Skin epidermis (tissue), 12 donors: ENCODE measurements at regions not wholly inside any gene's neighbourhood (a gene's known extent, or its start where the extent isn't known, plus 50 kb on each side); places are given as distances from the start of the nearest gene placed in this dataset.
A peak's percentile ranks its signal among the peaks of the same experiment; 100 is the strongest.

Experiments
- H3K27ac ChIP-seq, 21 experiments: fragments of 200-600 bp; sonication (generic) in 11 of 21; one replicate each; pipeline ENCODE4 v1.5.0; 2020; ENCODE audit warnings: mild to moderate bottlenecking in 3 of 21, inconsistent platforms in 2 of 21, moderate library complexity in 2 of 21
- H3K4me3 ChIP-seq, 7 experiments: fragments of 200-600 bp; sonication (generic) in 2 of 7; one replicate each; pipeline ENCODE4 v1.5.0; 2020; ENCODE audit warnings: inconsistent platforms in 2 of 7, mild to moderate bottlenecking in 2 of 7, moderate library complexity in 1 of 7

DNA sequence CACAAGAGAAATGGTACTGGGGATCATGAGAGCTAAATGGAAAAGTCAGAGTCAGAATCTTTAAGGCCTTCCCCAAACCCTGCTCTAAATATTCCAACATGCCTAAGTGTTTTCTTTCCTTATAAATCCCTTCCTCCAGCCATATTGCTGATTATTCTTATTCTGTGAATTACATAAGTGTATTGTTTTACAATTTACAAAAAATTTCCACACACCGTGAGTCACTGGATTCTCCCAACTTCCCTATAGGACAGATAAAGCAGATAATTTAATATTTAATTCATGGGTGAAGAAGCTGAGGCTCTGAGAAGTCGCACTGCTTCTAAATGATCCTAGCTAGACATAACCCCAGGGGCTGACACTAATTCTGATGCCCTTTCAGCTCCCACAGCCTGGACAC lies 243.3 kb upstream of the JUN start:
- Histone ChIP-seq H3K27ac (peak overlapping the region in 8 of 21 experiments; percentile 20 to 68 (median 38)), H3K4me3 (no peak overlapping the region)

DNA sequence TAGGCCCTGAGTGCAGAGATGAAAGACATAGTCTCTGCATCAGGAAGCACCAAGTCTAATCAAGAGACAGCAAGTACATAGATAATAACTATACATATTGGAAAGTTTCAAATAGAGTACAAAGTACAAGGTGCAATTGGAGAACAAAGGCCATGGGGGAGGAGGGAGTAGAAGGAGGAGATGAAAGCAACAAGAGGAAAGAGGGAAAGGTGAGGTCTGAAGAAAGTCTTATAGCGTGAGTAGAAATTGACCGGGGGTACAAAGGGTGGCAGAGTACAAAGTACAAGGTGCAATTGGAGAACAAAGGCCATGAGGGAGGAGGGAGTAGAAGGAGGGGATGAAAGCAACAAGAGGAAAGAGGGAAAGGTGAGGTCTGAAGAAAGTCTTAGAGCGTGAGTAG lies 244.2 kb upstream of the JUN start:
- Histone ChIP-seq H3K4me3 (no peak overlapping the region), H3K27ac (no peak overlapping the region)

DNA sequence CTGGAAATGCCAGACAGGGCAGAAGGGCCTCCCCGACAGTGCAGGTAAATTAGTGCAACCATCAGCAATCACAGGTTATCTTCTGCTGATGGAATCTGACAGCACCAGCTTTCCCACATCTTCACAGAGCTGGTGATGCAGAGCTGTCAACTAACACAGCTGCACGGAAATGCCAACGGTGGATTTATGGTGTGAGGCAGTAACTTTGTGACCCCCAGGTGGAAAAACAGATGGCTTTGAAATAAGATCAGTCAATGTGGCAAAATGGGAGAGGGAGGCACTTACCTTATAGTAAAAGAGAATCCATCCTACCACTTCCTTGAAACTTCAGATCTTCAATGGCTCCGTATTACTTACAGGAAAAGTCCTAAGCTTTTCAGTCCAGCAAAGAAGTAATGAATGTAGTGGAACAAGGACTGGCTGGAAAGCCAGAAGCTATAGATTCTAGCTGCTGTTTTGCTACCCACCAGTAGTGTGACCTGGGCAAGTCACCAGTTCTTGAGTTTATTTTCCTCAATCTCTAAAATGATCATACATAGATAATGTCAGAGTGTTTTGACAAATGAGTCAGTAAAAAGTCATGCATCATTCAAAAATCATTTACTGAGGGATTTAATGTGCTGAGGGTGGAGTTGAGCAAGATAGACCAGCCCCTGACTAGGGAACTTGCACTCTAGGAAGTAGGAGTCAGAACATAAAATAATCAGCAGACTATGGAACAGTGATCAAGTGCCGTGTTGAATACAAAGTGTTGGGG lies 245.7 kb upstream of the JUN start:
- Histone ChIP-seq H3K27ac (no peak overlapping the region), H3K4me3 (no peak overlapping the region)

DNA sequence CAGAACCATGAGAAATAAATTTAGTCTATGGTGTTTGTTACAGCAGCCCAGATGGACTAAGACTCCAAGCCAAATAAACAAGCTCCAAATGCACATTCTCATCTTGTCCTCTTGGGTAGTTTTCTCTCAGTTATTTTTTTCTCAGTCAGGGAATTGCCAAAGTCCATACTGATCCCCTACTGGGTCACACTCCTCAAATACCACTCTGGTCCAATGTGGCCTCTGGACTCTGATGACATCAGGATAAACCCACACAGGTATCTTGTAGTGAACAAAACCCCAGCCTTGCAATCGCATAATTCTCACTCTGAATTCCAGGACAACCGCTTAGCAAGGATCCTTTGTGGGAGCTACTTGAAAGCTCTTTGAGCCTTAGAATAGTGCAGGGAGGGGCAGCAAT lies 248.4 kb upstream of the JUN start:
- no peak overlapping the region for H3K4me3 ChIP-seq
- no peak overlapping the region for H3K27ac ChIP-seq

DNA sequence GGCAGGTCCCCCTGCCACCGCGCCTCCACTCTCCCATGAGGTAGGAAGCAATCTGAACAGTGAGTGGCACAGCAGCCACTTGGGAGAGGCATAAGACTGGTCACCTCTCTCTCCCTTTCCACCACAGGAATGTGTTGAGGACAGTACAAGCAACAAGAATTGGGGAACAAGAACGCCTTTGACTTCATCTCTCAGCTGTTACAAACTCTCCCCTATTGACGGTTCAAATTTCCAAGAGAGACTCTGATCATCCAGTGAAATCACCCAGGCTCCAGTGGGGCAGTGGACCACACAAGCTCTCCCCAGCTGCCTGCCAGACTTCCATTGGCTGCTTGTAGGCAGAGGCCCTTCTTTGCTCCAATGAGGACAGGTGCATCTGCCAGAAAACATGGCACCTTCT lies 249.9 kb upstream of the JUN start:
- Histone ChIP-seq H3K4me3 (no peak overlapping the region), H3K27ac (no peak overlapping the region)

DNA sequence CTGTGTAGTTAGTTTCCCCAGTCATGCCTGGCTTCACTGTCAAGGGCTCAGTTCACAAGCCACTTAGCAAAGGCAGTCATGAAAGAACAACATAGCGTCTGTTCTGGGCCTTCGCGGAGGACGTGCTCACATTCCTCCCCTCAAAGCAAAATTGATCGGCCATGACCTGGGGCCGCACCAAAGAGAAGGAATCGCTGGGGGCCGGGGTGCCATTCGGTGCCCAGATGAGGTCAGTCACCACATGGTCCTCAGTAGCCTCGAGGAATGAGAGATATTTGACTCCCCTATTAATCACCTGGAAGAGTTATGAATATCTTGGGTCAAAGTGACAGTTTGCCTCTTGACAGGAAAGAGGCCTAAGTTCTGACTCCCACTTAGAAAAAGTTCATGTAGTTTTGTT lies 251.1 kb upstream of the JUN start:
- Histone ChIP-seq H3K27ac (no peak overlapping the region), H3K4me3 (no peak overlapping the region)

DNA sequence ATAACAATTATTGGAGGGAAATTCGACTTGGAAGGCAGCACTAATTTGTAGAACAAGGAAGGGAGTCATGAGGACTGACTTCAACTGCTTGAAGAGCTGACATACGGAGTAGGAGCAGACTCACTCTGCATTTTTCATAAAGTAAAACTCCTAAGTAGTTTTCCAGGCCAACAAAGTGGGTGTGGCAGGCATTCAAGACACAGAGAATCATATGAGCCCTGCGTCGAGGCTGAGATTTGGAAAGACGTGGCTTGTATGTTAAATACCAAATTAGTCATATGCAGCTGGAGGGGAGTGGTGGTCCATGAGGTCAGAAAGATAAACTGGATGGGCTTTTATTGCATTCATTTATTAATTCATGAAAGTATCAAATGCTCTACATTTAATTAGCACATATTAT lies 255.7 kb upstream of the JUN start:
- H3K4me3 ChIP-seq = no peak overlapping the region
- no peak overlapping the region for H3K27ac ChIP-seq

DNA sequence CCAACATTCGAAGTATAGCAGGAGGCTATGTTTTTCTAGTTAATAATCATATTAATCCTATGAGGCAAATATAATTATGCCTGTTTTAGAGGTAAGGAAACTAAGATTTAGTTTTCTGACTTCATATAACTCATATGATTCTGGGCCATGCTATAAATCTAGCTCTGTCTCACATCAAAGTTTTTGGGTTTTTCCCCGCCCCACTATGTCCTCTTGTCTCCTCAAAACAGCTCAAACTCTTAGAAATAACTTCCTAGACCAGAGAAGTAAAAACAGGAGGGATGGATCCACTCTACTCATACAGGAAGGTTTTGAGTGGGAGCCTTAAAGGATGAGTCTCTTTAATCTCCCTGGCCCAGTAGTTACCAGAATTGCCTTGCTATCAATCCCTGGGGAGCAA lies 256.4 kb upstream of the FGGY start:
- peak overlapping the region in 1 of 21 experiments; percentile 29 for H3K27ac ChIP-seq

DNA sequence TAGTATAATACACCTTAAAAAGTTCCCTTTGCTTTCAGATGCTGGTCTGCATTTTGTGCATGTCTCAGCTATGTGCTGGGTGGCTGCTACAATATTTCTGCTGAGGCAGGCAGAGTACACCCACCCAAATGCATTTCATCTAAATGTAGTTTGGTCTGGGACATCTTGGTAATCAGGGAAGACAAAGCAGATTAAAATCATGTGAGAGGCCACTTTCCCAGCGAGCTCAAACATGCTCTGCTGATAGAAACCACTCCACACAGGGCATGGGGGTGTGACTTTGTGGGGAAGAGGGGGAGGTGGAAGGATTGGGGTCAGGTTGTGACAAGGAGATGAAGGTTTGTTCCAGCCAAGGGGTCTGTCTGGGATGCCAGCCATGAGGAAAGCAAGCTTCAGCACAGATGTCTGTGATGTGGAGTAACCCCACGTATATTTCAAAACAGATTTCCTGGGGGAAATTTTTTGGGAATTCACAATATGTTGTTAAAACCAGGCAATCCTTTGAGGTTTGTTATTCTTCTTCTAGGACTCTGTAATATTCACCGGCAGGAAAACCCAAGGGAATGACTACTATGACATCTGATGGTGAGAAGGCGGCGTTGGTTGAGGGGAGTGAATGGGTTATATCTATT lies 255.1 kb upstream of the FGGY start:
- Histone ChIP-seq H3K4me3 (no peak overlapping the region), H3K27ac (peak overlapping the region in 8 of 21 experiments; percentile 1 to 59 (median 29))

More for the DNA sequence above, 256.4 kb upstream of the FGGY start:
- H3K4me3 ChIP-seq = no peak overlapping the region

DNA sequence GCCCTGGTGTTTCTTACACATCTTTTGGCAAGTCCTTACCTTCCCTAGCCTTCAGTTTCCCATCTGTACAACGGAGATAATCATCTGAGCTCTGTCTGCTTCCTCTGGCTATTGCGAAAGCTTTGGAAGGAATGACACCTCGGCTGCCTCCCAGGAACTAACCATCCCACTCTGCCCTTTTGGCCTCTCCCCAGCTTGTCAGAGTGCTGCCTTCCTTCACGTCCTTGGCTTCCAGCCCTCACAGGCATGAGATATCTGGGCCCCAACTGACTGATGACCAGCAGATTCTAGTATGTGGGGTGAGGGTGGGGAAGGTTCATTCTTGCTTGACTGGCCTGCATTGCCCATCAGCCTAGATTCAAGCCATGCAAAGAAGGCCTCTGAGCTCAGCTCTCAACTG lies 253.1 kb upstream of the FGGY start:
- H3K4me3 ChIP-seq = no peak overlapping the region
- peak overlapping the region in 5 of 21 experiments; percentile 6 to 35 (median 16) for H3K27ac ChIP-seq

DNA sequence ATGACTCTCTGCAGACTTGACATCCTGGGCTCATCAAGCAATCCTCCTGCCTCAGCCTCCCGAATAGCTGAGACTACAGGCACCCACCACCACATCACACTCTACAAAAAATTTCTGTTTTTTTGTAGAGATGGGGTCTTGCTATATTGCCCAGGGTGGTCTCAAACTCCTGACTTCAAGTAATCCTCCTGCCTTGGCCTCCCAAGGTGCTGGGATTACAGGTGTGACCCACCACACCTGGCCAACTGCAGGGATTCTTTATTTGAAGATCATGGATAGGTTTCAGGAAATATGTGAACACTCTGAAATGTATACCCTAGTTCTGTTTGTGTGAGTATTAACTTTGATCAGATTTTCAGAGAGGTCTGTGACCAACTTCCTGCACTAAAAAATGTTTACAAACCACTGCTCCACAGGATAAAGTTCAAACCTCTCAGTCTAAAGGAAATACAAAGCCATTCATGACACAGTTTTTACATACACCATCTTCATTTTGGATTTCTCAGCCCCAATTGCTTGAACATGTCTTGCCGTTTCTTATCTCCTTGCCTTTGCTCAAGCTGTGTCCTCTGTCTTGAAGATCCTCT lies 252.3 kb upstream of the FGGY start:
- Histone ChIP-seq H3K4me3 (no peak overlapping the region), H3K27ac (peak overlapping the region in 2 of 21 experiments; percentile 22 to 36)

DNA sequence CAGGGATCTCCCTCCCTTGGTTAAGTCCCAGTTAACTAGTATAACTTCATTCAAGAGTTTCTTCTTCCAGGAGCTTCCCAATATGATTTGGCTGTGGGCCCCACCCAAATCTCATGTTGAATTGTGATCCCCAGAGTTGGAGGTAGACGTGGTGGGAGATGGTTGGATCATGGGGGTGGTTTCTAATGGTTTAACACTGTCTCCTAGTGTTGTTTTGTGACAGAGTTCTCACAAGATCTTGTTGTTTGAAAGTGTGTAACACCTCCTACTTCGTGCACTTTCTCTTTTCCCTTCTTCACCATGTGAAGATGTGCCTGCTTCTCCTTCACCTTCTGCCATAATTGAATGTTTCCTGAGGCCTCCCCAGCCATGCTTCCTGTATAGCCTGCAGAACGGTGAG lies 251.8 kb upstream of the FGGY start:
- H3K27ac ChIP-seq = peak overlapping the region in 2 of 21 experiments; percentile 22 to 36
- H3K4me3 ChIP-seq = no peak overlapping the region

DNA sequence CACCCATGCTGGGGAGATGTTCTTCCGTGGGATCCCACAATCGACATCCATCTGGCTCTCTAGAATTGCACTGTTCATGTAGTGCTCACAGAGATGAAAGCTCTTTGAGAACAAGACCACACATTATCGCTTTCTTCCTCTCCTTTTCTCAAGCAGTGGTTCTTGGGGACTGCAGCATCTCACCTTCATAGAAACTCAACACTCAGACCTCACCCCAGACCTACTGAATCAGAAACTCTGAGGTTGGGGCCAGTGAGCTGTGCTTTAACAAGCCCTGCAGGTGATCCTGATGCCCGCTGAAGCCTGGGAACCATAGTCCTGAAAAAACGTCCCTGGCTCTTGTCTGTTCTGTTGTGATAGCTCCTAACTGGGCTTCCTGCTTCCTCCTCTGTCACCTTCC lies 251.3 kb upstream of the FGGY start:
- peak overlapping the region in 1 of 21 experiments; percentile 22 for H3K27ac ChIP-seq
- no peak overlapping the region for H3K4me3 ChIP-seq

DNA sequence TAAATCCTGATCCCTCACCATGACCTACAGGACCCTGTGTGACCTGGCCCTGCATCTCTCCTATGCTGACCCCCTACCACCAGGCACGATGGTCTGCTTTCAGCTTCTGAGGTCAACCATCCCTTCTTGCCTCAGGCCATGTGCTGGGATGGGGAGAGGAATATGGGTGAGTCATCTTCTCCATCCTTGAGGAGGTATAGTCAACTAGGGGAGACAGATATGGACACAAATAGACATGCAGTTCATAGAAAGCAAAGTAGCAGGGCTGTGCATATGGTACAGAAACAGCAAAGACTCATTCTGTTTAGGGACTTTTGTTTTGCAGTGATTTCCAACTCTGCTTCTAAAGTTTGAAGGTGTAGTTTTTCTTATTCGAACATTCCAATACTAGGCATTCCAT lies 250.8 kb upstream of the FGGY start:
- Histone ChIP-seq H3K4me3 (no peak overlapping the region), H3K27ac (peak overlapping the region in 2 of 21 experiments; percentile 30 to 77)

DNA sequence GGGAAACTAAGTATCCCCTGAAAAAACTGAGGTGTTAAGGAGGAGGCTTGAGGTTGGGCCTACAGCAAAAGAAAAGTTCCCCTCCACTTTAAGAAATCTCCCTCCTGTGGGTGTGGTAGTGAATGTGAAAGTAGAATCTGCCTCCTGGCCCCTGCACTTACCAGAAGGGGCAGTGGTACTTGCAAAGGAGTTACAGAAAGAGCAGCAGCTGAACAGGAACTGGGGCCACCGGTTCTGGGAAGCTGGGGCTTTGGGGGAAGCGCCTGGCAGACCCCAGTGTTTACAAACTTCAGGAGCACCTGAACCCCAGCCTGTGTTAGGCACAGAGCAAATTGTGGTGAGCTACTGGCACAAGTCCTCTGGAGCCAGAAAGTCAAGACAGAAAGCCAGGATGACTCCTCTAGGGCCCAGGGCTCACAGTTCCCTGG lies 250.2 kb upstream of the FGGY start:
- Histone ChIP-seq H3K4me3 (no peak overlapping the region), H3K27ac (peak overlapping the region in 9 of 21 experiments; percentile 4 to 77 (median 45))

DNA sequence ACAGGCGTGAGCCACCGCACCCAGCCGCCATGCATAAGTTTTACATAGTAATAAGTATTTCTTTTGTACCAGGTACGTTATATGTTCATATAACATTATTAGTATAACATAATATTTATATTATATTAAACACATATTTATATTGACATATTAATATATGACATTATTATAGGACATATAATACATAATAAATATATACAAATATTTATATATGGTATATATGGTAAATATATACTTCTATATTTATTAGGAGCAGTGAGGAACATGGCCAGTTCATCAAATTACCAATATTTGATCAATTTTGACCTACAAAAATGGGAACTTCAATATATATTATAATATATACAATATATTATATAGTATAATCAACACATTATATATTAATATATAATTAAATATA lies 245.9 kb upstream of the FGGY start:
- Histone ChIP-seq H3K27ac (no peak overlapping the region), H3K4me3 (no peak overlapping the region)

DNA sequence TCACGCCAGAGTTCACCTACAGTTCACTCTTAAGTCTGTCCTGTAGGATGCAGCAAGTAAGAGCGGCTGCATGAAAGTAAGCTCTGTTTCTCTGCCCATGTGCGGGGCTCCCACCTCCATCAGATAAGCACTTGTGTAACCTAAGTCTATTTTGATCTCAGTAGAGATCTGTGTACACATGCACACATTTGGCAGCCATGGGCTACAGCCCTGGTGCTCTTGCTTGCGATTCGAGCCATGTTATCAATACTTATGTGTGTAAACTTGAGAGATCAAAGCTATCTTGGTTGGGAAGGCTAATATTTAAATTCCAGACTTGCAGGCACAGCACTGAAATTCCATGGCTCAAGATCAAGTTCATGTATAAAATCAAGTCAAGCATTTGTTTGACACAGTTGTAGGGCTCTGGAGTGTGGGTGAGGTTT lies 244.7 kb upstream of the FGGY start:
- H3K4me3 ChIP-seq = no peak overlapping the region
- no peak overlapping the region for H3K27ac ChIP-seq

DNA sequence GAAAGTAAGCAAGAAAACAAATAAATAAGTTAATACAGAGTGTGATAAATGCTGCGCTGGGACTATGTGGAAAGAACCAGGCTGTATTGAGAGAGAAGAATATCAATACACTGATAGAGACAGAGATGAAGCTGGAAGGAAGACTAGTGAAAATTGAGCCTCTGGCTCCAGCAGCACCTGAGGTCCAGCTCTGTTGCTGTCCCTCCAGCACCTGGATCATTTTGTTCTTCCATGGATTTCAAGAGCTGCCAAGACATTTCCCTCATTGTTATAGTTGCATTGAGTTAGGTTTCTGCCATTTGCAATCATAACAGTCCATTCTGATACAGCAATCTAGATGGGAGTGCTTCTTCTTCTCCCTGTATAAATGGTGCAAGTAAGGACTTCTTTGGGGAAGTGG lies 242.7 kb upstream of the FGGY start:
- no peak overlapping the region for H3K4me3 ChIP-seq
- no peak overlapping the region for H3K27ac ChIP-seq

DNA sequence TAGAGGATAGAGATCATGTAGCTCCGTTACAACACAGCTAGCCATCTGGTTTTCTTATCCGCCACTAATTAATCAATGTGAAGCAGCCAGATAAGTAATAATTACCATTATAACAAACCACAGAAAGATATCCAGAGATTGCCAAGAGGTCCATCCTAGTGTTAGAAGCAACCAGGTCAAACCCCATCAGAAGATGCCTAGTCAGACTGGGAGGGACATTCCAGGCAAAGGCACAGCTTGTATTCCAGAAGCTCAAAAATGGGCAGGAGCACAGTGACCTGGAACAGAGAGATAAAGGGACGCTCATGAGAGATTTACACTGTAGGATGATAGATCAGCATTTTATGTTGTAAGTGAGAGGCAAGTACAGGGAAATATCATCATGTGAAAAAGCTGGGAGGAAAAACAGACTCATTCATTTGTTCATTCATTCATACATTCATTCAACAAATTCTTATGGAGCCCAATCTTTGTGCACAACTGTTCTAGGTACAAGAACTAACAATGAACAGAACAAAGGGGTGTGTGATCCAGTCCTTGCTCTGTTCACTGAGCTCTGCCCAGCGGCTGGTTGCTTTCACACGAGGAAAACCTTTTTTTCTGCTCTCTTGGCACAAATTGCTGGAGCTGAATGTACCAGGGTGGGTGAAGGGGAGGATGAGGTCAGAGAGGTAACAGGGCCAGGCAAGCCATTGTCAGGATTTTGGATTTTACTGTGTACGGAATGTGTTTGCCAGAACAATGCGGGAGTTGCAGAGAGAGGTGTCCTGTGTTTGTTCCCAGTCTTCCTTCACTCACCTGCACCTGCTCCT lies 240.8 kb upstream of the FGGY start:
- Histone ChIP-seq H3K4me3 (no peak overlapping the region), H3K27ac (peak overlapping the region in 8 of 21 experiments; percentile 7 to 63 (median 48))

DNA sequence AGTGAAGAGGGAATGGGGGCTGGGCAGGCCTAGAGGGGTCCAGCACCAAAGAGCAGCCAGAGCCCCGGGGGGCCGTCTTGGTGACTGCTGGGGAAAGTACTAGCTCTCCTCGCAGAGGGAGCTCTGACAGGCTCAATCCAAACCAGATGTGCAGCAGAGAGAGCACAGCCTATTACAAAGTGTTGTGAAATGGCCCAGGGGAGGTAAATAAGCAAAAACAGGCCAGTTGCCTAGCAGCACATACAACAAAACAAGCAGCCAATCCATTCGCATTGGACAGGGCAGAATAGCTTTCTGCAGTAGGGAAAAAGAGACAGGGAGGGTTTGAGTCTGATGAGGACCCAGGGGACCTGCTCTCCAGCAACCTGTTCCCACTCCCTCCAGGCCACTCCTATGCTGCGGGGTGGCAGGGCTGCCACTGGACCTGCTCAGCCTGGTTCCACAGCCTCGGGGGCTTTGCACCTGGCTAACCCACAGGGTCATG lies 239.6 kb upstream of the FGGY start:
- H3K27ac ChIP-seq = peak overlapping the region in 13 of 21 experiments; percentile 7 to 82 (median 53)
- H3K4me3 ChIP-seq = no peak overlapping the region
